B cell (primary cell): ENCODE measurements at regions not wholly inside any gene's neighbourhood (a gene's known extent, or its start where the extent isn't known, plus 50 kb on each side); places are given as distances from the start of the nearest gene placed in this dataset.

Source experiments
- ATAC-seq: fragments of 200-7000 bp; cut with Tn5 transposase; one replicate; pipeline ENCODE4 v1.10.0; 2021; ENCODE audit warnings: low read depth, mild to moderate bottlenecking, moderate number of reproducible peaks, moderate library complexity
- CTCF ChIA-PET: fragments of 350-600 bp; sonication (Branson Sonifier 250); formaldehyde crosslinking; loops from one replicate; lab custom pipeline; 2021; ENCODE audit warnings: antibody characterized with exemption, inconsistent platforms; lab: Charles Lee
- POLR2A ChIA-PET: fragments of 350-600 bp; sonication (Branson Sonifier 250); formaldehyde crosslinking; loops from one replicate; lab custom pipeline; 2021; ENCODE audit warnings: antibody characterized with exemption; lab: Charles Lee
- DNase-seq: peaks from one replicate; pipeline ENCODE4 v3.0.0; 2013
- H2AFZ ChIP-seq: 2 replicates; pipeline ENCODE4 v1.6.1; 2012; ENCODE audit warnings: mild to moderate bottlenecking, low read depth, low read length; ENCODE audit not compliant: insufficient read depth, poor library complexity, severe bottlenecking
- H3K27ac ChIP-seq, 2 donors: 1 replicate in 1 of 2; 2 replicates in 1 of 2; pipeline ENCODE4 v1.5.1; 2012 to 2013; ENCODE audit warnings: low read length in 2 of 2, mild to moderate bottlenecking in 2 of 2, moderate library complexity in 1 of 2
- H3K27me3 ChIP-seq, 4 experiments: fragments of 200-600 bp in 1 of 4; sonication (generic) in 1 of 4; replicated peaks in 1 of 4; 1 replicate in 2 of 4; 2 replicates in 2 of 4; pipeline versions ENCODE4 v1.6.1 to v1.7.0; 2013 to 2016; ENCODE audit warnings: low read length in 3 of 4, mild to moderate bottlenecking in 2 of 4, mixed read lengths in 1 of 4, moderate library complexity in 1 of 4; ENCODE audit not compliant: insufficient read depth in 4 of 4, control insufficient read depth in 3 of 4; ENCODE audit errors: control extremely low read depth in 1 of 4
- H3K36me3 ChIP-seq, 2 experiments: replicated peaks in 1 of 2; 1 replicate in 1 of 2; 2 replicates in 1 of 2; pipeline versions ENCODE4 v1.6.1 to v1.7.1; 2013; ENCODE audit warnings: low read length in 1 of 2; ENCODE audit not compliant: insufficient read depth in 2 of 2, control insufficient read depth in 1 of 2; ENCODE audit errors: control extremely low read depth in 1 of 2, extremely low read depth in 1 of 2
- H3K4me1 ChIP-seq, 2 donors: fragments of 200-600 bp in 1 of 2; sonication (generic) in 1 of 2; 1 replicate in 1 of 2; 2 replicates in 1 of 2; pipeline versions ENCODE4 v1.5.1 to v1.6.1; 2013 to 2017; ENCODE audit warnings: low read length in 2 of 2; ENCODE audit not compliant: control insufficient read depth in 2 of 2, insufficient read depth in 2 of 2
- H3K4me2 ChIP-seq: replicated peaks from 2 replicates; pipeline ENCODE3; 2012; ENCODE audit warnings: mild to moderate bottlenecking, low read depth, low read length; ENCODE audit not compliant: poor library complexity, severe bottlenecking
- H3K4me3 ChIP-seq, 5 experiments: fragments of 200-600 bp in 1 of 5; sonication (generic) in 1 of 5; 1 replicate in 3 of 5; 2 replicates in 2 of 5; pipeline versions ENCODE4 v1.5.1 to v1.7.0; 2011 to 2016; ENCODE audit warnings: low read length in 4 of 5, mild to moderate bottlenecking in 4 of 5, low read depth in 2 of 5, control low read depth in 1 of 5, moderate library complexity in 1 of 5; ENCODE audit not compliant: insufficient read depth in 1 of 5; ENCODE audit errors: control extremely low read depth in 1 of 5, extremely low read depth in 1 of 5
- H3K79me2 ChIP-seq: fragments of 200-600 bp; sonication (generic); one replicate; pipeline ENCODE4 v1.6.0; 2016; ENCODE audit warnings: low read length; ENCODE audit not compliant: control insufficient read depth, insufficient read depth
- H3K9ac ChIP-seq: fragments of 200-600 bp; sonication (generic); 2 replicates; pipeline ENCODE4 v1.6.1; 2017; ENCODE audit warnings: mild to moderate bottlenecking, low read length, moderate library complexity
- H3K9me3 ChIP-seq, 3 donors: one replicate each; pipeline versions ENCODE4 v1.6.1 to v1.7.1; 2013; ENCODE audit warnings: low read length in 2 of 3; ENCODE audit not compliant: control insufficient read depth in 2 of 3, insufficient read depth in 1 of 3; ENCODE audit errors: control extremely low read depth in 1 of 3
- H4K20me1 ChIP-seq: 2 replicates; pipeline ENCODE4 v1.6.0; 2012; ENCODE audit warnings: mild to moderate bottlenecking, low read length; ENCODE audit not compliant: insufficient read depth, control insufficient read depth, poor library complexity, severe bottlenecking
- H3K27ac Mint-ChIP-seq: one replicate; pipeline ENCODE4 v1.8.0; 2021; ENCODE audit warnings: mixed read lengths
- H3K27me3 Mint-ChIP-seq: one replicate; pipeline ENCODE4 v1.8.0; 2021; ENCODE audit warnings: mixed read lengths
- H3K4me1 Mint-ChIP-seq: one replicate; pipeline ENCODE4 v1.8.0; 2021; ENCODE audit warnings: mixed read lengths
- H3K4me3 Mint-ChIP-seq: one replicate; pipeline ENCODE4 v1.8.0; 2021; ENCODE audit warnings: mixed read lengths
- H3K9me3 Mint-ChIP-seq: one replicate; pipeline ENCODE4 v1.8.0; 2022; ENCODE audit warnings: mixed read lengths; ENCODE audit not compliant: insufficient read depth
- CTCF ChIP-seq: fragments of 200-600 bp; IDR thresholded peaks from one replicate; pipeline ENCODE4 v1.8.0; 2022; ENCODE audit warnings: antibody characterized with exemption, mild to moderate bottlenecking
- EZH2 ChIP-seq: IDR thresholded peaks from 2 replicates; pipeline ENCODE4 v1.6.1; 2012; ENCODE audit warnings: borderline replicate concordance, low read depth, mild to moderate bottlenecking, moderate library complexity, low read length; ENCODE audit not compliant: insufficient read depth, poor library complexity, severe bottlenecking
- WGBS: methylation state at CpG from one replicate; pipeline ENCODE4 v1.1.5; 2013; ENCODE audit warnings: missing lambda C conversion rate; ENCODE audit not compliant: insufficient coverage; 5-methylcytosine and 5-hydroxymethylcytosine counted together
- intact Hi-C: fragments of 100-400 bp; cut with micrococcal nuclease; formaldehyde crosslinking; loops from one replicate; pipeline ENCODE4 v1.10.0; 2022

- ATAC-seq = no peak
- Histone ChIP-seq H3K36me3 (no peaks in the 10 kb centered on the region), H3K27me3 (no peaks in the 10 kb centered on the region), H3K9me3 (no peaks in the 10 kb centered on the region), H4K20me1 (no peaks in the 10 kb centered on the region), H3K79me2 (no peaks in the 10 kb centered on the region), H3K9ac (no peak overlapping the region), H3K4me1 (no peaks in the 10 kb centered on the region), H3K4me3 (no peak overlapping the region), H3K4me2 (no peak overlapping the region), H3K27ac (no peak overlapping the region), H2AFZ (no peak overlapping the region)
- TF ChIP-seq CTCF (no peak), EZH2 (no peak)
- no peaks in the 10 kb centered on the region for H3K4me1 Mint-ChIP-seq
- POLR2A ChIA-PET = no interaction called here
- H3K27ac Mint-ChIP-seq = no peak overlapping the region
- 60% methylated on average over 1 of the region's 3 CpGs for WGBS
- DNase-seq = no peak
- H3K9me3 Mint-ChIP-seq = peaks cover 3% of the 10 kb centered on the region
- no peak overlapping the region for H3K4me3 Mint-ChIP-seq
- no peaks in the 10 kb centered on the region for H3K27me3 Mint-ChIP-seq
- CTCF ChIA-PET = no interaction called here
- intact Hi-C loops = no loop called here
Observed at GRCh38 chr1:81377406-81377805, 423.3 kb upstream of the ADGRL2 start.

DNA sequence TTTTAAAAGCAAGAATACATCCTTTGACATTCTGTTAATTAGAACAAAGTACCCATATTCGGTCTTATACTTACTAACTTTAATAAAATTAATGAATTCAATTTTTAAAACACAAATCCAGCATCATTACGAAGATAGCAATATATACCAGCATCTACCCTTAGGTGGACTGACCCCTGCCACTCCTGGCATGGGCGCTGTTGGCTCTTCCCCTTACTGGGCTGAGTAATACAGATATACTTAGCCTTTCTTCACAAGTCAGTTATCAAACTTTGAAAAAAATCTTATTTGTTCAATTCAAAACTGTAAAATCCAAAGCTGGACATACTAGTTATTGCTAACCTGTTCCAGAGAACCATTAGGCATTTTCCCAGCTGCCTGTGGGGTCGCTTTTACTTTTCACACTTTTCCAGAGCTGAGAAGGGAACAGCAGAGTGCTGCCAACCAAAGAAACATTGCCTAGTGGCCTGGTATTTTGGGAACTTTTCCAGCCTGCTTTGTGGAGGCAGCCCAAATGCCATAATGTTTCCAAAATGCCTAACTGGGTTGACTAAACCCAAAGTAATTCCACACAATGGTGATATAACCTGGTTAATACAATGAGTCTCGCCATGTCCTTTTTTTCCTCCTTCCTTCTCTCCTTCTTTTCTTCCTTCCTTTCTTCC, 424.7 kb upstream of the ADGRL2 start:
- DNase-seq (no peak), ATAC-seq (no peak)
- no peak overlapping the region for H3K27ac Mint-ChIP-seq
- no peak overlapping the region for H3K4me3 ChIP-seq
- WGBS = 90% methylated on average over 4 of the region's 5 CpGs
- H3K36me3 ChIP-seq = no peaks in the 10 kb centered on the region
- no peaks in the 10 kb centered on the region for H4K20me1 ChIP-seq
- H3K4me3 Mint-ChIP-seq = no peak overlapping the region
- H3K79me2 ChIP-seq = no peaks in the 10 kb centered on the region
- POLR2A ChIA-PET = no interaction called here
- CTCF ChIA-PET = no interaction called here
- no peak overlapping the region for H3K4me2 ChIP-seq
- peaks cover 3% of the 10 kb centered on the region for H3K9me3 Mint-ChIP-seq
- H3K9ac ChIP-seq = no peak overlapping the region
- H3K27ac ChIP-seq = no peak overlapping the region
- H3K4me1 Mint-ChIP-seq = no peaks in the 10 kb centered on the region
- H3K9me3 ChIP-seq = no peaks in the 10 kb centered on the region
- no peaks in the 10 kb centered on the region for H3K27me3 Mint-ChIP-seq
- TF ChIP-seq EZH2 (no peak), CTCF (no peak)
- no peak overlapping the region for H2AFZ ChIP-seq
- H3K4me1 ChIP-seq = no peaks in the 10 kb centered on the region
- intact Hi-C loops = no loop called here
- H3K27me3 ChIP-seq = no peaks in the 10 kb centered on the region
